Renal cortical epithelial cell (primary cell): ENCODE measurements at regions not wholly inside any gene's neighbourhood (a gene's known extent, or its start where the extent isn't known, plus 50 kb on each side); places are given as distances from the start of the nearest gene placed in this dataset.
"Not testable (repeated sequence)": the region's sequence is repeated elsewhere in the genome, so short reads cannot be mapped to it uniquely, and the experiment has no call there.

Experiments used
- DNase-seq: peaks from one replicate; pipeline ENCODE4 v3.0.0-alpha.2; 2011; ENCODE audit warnings: low read depth

DNA sequence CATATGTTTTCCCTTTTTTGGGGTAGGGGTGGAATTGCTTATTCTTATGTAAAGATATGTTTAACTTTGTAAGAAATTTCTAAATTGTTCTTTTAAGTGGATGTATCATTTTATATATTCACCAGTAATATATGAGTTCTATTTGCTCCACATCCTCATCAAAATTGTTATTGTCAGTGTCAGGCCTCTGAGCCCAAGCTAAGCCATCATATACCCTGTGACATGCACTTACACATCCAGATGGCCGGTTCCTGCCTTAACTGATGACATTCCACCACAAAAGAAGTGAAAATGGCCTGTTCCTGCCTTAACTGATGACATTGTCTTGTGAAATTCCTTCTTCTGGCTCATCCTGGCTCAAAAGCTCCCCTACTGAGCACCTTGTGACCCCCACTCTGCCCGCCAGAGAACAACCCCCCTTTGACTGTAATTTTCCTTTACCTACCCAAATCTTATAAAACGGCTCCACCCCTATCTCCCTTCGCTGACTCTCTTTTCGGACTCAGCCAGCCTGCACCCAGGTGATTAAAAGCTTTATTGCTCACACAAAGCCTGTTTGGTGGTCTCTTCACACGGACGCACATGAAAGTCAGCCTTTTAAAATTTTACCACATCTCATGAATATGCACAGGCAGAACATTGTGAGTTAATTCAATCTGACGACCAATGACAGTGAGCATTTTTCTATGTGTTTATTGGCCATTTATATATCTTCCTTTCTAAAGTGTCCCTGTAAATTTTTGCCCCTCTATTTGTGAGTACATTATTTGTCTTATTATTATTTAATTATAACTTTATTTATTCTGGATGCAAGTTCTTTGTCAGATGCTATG, 176.8 kb downstream of the CDC14C start:
- not testable (repeated sequence) for DNase-seq

DNA sequence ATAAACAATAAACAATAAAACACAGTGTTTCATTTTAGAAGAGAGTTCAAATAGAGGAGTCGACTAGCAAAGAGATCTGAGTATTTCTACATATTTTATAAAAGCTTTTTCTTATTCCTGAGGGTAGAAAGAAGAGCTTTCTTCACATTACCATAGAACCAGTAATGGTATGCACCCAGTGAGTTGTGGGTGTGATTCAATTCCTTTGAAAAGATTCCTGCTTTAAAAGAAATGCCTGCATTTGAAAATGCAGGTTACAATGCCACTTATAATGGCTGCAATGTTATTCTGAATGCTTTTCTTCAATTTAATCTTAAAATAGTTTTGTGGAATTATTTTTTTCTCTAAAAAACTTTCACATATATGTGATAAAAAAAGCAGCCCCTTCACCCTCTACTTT, 178.1 kb downstream of the CDC14C start:
- no peak for DNase-seq

DNA sequence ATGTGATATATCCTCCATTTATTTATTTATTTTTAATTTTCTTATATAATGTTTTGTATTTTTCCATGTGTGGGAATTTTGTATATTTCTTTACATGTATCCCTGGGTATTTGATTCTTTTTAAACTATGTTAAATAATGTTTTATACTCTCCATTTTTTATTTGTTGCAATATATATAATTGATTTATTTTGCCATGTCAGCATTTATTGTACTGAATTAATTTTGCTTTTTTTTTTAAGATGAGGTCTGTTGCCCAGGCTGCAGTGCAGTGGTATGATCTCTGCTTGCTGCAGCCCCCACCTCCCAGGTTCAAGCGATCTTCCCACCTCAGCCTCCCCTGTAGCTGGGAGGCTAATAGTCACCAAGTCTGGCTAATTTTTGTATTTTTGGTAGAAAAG, 187.4 kb downstream of the CDC14C start:
- DNase-seq, result no peak

DNA sequence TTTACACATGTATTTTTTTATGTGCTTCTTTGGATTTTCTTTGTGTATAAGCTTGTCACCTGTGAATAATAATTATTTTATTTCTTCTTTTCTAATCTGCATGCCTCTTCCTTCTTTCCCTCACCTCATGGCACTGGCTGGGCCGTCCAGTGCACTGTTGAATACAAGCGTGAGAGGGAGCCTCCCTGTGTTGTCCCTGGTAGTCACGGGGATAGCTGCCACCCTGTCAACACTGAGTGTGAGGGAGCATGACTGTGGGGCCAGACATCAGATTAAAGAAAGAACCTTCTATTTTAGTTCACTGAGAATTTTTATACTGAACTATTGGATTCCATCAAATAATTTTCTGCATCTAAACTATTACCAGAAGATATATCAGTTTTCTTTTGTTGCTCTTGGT, 187.9 kb downstream of the CDC14C start:
- DNase-seq, result no peak

DNA sequence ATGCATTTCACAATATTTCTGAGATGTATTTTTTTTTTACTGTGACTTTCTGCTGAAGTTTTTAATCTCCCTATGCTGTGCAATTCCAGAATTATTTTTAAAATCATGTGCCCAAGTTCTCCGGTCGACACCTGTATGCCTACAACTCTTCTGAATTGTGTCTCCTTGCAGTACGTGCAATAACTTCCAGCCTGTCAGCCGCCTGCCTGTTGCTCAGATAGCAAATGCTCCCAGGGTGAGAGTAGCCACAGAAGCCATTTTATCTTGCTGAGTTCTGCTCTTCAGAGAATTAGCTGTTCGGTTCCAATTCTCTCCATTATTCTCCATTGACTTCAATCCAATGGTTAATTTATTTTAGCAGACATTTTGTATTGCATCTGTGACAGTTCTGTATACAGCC, 188.3 kb downstream of the CDC14C start:
- DNase-seq, result no peak

DNA sequence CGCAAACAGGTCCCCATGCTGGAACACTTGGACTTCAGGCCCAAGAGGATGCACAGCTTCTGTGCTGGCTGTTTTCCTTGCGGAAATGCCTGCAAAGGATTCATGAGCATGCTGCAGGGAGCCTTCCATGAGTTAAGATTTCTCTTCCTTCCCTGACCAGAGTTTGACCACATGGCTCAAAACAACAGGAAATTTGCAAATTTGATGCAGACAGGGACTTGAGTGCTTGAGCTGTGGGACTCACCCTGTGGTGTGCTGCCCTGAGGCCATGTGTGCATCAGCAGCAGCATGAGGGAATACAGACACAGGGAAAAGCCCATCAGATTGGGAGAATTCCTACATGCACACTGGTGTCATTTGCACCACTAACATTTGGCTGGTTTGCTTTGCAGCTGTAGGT, 195.4 kb downstream of the CDC14C start:
- DNase-seq, result no peak

DNA sequence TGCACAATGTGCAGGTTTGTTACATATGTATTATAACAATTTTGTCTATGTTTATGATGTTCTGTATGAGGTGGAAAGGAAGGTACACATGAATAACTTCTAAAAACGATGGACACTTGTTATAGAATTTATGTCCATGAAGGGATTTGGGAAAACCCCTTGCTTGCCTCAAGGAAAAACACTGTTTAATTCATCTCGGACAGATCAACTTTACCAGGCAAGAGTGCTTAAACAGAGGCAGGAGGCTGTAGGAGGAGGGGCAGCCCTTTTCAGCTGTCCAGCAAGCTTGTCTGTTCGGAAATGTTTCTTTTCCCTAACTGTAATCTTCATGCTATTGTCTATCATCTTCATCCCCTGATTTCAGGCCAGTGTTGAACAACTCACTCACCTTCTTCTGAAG, 200.9 kb downstream of the CDC14C start:
- no peak for DNase-seq

DNA sequence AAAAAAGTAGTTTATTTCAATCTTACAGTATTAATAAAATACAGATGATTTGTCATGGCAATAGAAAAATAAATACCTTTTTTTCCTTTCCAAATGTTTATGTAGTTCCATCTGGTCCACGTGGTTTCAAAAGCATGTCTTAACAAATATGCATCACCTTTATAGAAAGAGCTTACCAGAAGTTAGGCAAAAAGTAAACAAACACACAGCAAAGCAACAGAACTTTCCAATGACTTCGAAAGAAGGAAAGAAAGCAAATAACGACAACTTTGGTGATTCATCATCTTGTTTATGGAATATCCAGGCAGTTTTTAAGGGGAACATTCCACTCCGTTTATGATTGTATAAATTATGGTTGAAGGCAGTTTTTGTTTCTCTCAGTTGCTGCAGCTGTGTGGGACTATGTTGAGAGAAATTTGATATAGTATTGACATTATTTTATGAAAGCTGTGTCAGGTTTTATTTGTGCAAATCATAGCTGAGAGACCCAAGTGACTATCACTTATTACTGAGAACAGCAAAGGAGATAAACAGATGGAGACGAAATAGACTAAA, 203.1 kb downstream of the CDC14C start:
- DNase-seq, result no peak

DNA sequence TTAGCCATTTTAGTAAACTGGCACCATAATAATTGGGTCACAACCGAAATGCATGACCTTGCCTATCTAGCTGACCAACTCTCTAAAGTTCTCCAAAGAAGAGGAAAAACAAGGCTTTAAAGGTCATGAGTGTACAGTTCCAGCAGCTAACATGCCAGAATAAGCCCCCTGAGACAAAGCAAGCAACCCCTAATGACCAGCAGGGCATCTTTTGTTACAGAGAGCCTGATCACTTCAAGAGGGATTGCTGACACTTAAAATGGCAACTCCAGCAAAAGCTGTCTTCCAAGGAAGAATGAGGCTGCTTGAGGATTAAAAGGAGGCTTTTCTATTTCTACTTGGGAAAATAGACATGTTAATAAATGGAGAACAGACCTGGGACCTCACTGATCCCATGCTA, 213.6 kb downstream of the CDC14C start:
- DNase-seq, result no peak

DNA sequence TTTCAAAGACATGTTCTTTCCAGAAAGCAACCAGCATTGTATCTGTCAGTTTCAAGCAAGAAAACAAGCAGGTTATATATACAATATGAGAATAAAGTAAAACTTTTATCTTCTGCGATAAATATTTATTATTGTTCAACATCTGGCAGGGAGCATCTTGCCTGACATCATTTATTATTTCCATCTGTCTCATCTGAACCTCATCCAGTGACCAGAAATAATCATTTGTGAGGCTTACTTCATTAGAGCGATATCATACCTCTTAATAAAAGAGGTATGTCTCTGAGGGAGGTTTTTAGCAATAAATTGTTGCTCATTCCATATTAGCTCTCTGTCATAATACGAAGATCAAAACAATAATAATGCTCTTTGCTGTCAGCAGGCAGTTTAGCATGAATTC, 226.1 kb downstream of the CDC14C start:
- no peak for DNase-seq

DNA sequence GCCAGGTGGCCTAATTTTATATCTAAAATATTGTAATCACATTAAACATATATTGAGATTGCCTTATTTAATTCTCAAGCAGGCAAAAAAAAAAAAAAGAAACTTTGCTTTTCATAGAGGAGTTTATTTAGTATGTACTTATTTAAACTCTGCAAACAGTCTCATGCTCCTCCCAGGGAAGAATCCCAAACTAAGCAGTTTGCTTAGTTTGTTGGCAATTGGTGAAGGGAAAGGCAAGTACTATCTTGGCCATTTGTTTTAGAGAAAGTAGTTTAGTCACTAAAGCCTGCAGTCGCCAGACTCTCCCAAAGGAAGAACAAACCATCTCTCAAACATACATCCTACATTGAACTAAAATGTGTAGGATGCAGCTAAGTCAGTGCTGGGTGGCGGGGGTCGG, 226.8 kb downstream of the CDC14C start:
- DNase-seq, result no peak

DNA sequence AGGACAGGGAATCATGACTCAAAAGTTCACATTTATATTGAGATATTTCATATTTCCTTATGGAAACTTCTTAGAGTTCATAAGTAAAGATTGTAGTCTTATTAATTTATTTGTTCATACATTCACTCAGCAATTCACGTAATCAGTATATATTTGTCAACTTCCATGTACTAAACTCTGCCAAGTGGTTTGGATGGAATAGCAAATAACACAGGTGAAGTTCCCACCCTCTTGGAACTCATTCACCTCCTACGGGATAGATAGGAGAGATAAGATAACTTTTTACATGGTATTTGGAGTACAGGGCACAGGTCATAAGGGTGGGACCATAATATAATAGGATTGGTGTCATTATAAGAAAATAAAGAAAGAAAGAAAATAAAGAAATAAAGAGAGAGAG, 234.0 kb downstream of the CDC14C start:
- no peak for DNase-seq

DNA sequence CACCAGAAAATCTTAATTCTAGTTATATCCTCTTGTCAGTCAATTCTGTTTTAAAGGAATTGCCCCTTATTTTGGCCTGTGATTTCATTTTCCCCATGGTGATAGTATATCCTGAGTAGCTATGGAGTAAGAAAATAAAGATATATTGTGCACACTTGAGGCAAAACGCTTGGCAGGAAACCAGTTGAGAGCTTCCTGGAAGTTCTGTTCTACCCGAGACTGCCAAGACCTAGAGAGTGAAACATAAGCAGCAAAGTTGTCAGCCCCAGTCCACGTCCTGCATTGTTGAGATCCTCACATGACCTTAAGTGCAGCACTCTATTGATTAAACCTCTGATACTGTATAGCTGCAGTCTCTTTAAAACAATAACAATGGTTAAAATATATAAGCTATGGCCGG, 235.2 kb downstream of the CDC14C start:
- DNase-seq, result no peak

DNA sequence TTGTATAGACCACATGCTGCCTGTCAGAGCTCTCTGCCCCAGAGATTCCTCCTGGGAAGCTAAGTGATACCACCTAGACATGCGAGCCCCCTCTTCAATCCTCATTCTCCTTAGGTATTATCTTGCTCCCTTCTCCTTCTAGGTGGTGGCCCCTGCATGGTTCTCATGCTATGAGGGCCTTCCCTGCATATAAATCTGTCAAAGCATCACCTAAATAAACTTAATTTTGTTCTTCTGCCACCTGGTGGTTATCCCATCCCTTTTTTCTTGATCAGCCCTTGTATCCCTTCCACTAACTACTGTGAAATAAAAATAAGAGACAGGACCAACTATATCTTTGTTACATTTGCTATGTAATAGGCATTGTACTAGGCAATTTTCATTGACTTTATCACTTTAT, 242.1 kb downstream of the CDC14C start:
- no peak for DNase-seq

DNA sequence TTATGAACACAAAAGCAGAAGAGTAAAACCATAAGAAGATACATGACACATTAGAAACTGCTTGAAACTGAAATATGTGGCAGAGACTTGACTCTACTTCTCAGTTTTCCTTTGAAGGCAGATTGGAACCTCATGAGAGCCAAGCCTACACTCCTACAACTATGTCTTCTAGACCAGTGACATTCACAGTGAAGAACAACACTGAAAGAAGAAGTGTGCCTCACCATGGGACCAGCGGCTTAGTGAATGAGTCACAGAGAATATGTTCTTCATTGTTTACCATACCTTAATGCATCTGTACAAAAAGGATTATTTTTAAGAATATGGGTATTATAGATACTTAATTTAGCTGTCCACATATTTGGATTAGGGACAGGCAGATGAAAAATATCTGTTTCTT, 248.3 kb downstream of the CDC14C start:
- DNase-seq, result no peak

DNA sequence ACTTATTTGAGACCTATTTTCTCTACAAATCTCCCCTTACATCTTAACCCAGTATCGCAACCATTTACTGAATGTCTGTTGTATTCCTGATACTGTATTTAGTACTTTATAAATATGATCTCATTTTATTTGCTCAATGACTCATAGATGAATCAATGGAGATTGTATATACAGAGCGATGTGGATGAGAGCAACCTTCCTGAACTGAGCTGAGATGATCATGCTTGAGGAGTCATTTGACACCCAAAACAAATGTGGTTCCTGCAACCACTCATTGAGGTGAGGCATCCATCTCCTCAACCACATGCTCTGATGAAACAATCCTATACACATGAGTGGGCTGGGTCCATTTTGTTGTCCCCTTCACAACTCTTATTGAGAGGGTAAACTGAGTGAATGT, 250.0 kb downstream of the CDC14C start:
- peak; percentile 3 for DNase-seq

DNA sequence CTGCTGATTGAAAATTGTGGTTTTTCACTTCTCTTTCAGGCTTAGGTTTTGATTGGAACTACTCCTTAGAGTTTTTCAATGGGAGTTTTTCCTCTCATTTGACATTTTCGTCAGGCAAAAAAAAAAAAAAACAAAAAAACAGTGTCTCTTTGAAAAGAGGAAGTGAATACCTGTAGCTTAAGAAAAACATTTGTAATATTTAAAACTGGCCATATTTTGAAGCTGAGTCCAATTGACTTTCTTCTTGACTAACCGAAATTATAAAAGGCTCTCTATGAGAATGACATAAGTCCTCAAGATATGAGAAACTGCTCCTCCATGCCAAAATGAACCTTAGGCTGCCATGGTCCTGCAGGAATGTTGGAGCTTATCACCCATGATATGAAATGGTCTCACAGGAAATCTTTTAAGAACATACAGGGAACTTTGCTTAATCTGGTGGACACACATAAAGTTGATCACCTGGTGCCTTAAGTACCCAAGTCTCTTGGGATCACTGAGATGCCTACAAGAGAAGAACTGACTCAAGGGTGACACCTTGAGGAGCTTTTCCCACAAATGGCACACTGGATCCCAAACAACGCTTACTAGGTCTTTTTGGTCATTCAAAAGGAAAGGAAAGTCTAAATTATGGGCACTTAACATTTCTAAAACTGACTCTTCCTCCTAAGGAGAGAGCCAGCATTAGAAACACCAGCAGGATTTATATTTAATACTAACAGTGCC, 263.4 kb downstream of the CDC14C start:
- no peak for DNase-seq

DNA sequence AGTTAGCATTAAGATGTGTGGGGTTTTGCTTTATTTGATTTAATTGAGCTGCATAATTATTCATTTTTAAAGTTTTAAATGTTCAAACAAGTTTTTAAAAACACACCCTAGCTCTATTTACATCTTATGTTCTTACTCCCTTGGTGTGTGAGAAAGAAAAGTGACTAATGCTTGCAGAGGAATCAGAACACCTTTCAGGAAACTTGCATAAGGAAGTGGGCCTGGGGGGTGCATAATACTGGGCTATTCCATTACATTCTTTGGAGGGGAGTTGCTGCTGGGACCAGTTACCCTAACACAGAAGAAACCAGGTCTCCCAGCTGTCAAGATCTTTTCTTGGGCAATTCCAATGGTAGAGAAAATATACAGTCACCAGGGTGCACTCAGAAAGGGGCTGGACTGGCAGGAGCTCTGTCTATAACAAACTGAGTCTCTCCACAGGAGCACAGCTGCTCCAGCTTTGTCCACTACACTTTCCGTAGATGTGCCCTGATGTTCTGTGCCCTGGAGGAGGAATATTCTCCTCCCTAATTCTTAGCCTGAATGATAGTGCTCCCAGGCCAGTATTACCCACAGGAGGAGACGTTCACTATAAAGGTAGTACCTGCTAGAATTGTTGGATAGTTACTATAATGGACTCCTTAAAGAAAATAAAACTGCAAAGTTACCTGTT, 304.2 kb downstream of the CDC14C start:
- DNase-seq, result peak; percentile 15

DNA sequence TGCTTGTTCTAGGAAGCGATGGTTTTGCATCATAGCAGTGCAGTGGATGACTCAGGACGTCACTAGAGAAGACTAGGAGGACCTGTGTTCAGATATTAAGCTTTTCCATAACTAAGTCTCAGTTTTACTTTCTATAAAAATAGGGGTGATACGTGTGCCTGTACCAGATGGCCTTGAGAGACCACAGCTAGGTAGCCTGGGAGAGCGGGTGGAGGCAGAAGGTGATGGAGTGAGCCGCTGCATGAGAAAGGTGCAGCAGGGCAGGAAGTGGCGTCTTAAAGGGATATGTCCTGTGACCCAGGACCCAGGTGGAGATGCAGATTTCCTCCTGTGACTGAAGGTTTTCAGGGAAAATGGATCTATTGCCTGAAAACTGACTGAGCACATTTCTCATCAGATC, 304.9 kb downstream of the CDC14C start:
- DNase-seq, result no peak

DNA sequence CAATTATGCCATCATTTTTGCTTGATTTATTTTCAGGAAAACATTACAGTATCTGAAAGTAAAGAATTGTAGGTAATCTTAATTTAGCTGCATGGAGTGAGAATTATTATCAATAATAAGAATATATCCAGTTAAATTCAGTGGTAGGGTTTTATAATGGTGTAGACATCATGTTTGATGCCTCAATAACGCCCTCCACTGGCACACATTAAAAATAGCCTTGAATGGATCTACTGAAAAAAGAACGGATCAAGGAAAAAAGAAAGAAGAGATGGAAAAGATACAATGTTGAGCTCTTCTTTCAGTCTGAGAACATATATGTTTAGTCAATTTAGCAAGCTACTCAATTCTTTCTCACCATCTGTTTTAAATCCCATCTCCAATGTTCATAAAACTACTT, 319.2 kb downstream of the CDC14C start:
- DNase-seq, result no peak

DNA sequence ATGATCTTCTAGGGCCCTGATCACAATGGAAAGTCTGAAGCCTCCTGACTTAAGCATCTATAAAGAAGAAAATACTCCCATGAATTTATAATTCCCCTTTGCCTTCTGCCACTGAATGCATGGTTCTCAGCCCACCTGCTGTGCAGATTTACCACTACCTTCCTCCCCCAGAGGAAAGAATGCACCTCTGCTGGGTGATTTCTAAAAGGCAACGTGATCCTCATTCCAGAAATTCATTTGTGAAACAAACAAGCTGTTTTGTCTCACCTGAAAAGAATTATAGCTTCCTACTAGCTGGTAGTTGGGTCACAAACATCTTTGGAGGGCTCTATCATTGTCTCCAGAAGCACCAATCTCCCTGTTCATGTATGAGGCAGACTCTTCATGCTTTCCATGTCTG, 320.2 kb downstream of the CDC14C start:
- DNase-seq, result no peak

DNA sequence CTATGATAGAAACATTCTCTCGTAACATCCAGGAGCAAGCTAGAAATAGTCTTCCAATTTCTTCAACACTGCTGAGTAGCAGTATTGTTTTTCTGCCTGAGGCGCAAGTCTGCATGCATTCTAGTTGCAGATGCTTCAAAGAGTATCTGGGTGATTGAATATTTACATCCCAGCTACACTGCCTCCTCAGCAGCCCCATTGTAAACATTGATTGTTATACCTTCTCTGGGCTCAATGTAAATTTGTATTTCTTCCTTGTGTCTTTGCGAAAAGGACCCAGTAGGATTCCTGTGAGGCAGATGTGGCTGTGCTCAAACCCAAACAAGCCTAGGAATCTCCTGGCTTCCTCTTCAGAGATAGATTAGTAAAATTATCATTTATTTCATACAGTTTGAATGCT, 320.7 kb downstream of the CDC14C start:
- no peak for DNase-seq

DNA sequence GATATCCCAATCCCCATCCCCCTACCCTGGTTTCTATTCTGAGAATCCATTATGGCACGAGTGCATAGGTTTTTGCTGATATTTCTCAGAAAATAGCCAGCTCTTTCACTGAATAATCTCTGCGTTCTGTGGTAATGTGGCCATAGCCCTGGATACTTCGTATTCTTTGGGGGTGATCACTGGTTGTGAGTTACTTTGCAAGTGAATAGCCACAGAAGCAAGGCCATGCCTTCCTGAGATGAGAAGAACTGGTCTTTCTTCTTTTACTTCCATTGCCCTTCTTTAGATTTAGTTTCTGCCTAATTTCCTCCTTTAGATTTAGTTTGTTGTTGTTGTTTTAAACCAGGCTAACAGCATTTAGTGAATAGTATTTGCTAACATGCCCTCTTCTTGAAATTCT, 323.4 kb downstream of the CDC14C start:
- DNase-seq, result no peak
